ENCODE measurements at regions not wholly inside any gene's neighbourhood (a gene's known extent, or its start where the extent isn't known, plus 50 kb on each side); places are given as distances from the start of the nearest gene placed in this dataset.

DNA sequence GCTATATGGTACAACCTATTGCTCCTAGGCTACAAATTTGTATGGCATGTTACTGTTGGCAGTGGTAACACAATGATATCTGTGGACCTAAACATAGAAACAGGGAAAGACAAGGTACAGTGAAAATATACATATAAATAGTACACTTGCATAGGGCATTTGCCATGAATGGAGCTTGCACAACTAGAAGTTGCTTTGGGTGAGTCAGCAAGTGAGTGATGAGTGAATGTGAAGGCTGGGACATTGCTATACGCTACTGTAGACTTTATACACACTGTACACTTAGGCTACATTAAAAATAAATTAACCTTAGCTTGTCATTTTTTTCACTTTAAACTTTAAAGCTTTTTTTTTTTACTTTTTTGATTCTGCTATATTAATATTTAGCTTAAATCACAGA, 500.0 kb upstream of the SETBP1 start:
- TF ChIP-seq, protein P1, sequence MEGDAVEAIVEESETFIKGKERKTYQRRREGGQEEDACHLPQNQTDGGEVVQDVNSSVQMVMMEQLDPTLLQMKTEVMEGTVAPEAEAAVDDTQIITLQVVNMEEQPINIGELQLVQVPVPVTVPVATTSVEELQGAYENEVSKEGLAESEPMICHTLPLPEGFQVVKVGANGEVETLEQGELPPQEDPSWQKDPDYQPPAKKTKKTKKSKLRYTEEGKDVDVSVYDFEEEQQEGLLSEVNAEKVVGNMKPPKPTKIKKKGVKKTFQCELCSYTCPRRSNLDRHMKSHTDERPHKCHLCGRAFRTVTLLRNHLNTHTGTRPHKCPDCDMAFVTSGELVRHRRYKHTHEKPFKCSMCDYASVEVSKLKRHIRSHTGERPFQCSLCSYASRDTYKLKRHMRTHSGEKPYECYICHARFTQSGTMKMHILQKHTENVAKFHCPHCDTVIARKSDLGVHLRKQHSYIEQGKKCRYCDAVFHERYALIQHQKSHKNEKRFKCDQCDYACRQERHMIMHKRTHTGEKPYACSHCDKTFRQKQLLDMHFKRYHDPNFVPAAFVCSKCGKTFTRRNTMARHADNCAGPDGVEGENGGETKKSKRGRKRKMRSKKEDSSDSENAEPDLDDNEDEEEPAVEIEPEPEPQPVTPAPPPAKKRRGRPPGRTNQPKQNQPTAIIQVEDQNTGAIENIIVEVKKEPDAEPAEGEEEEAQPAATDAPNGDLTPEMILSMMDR (conservative IDR thresholded peaks at IDR 0.05; ENCODE audit: low read depth, low read length): no peak
- no peak for TF ChIP-seq EZH2 (IDR thresholded peaks at IDR 0.05; ENCODE audit: borderline replicate concordance, low read depth, low read length, poor library complexity, severe bottlenecking)

Measured in A673 (cell line).